ENCODE measurements at regions not wholly inside any gene's neighbourhood (a gene's known extent, or its start where the extent isn't known, plus 50 kb on each side); places are given as distances from the start of the nearest gene placed in this dataset.

DNA sequence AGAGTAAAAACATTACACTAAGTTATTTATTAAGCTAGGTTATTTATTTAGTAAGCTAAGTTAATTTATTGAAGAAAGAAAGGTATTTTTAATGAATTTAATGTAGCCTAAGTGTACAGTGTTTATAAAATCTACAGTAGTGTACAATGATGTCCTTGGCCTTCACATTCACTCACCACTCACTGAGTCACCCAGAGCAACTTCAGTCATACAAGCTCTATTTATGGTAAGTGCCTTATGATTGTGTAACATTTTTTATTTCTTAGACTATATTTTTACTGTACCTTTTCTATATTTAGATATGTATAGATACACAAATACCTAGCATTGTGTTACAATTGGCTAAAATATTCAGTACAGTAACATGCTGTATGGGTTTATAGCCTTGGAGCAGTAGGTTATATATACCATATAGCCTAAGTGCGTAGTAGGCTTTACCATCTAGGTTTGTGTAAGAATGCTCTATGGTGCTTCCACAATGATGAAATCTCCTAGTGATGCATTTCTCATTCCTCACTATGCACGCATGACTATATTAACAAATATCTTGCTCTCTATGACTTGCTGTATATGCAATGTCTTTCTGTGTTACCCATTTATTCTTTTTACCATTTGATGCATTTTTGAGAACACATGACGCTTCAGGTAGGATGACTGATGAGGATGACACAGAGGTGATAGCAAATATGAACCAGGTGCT lies 309.6 kb upstream of the ATXN7L3B start:
- H3K36me3 ChIP-seq (ENCODE audit: low read depth) = no peaks in the 10 kb centered on the region
- H3K27ac ChIP-seq (ENCODE audit: poor library complexity, severe bottlenecking) = no peak overlapping the region
- H3K27me3 ChIP-seq (ENCODE audit: insufficient read depth, poor library complexity, severe bottlenecking) = no peaks in the 10 kb centered on the region
- H3K9me3 ChIP-seq (ENCODE audit: severe bottlenecking) = no peaks in the 10 kb centered on the region
- TF ChIP-seq, protein P1, sequence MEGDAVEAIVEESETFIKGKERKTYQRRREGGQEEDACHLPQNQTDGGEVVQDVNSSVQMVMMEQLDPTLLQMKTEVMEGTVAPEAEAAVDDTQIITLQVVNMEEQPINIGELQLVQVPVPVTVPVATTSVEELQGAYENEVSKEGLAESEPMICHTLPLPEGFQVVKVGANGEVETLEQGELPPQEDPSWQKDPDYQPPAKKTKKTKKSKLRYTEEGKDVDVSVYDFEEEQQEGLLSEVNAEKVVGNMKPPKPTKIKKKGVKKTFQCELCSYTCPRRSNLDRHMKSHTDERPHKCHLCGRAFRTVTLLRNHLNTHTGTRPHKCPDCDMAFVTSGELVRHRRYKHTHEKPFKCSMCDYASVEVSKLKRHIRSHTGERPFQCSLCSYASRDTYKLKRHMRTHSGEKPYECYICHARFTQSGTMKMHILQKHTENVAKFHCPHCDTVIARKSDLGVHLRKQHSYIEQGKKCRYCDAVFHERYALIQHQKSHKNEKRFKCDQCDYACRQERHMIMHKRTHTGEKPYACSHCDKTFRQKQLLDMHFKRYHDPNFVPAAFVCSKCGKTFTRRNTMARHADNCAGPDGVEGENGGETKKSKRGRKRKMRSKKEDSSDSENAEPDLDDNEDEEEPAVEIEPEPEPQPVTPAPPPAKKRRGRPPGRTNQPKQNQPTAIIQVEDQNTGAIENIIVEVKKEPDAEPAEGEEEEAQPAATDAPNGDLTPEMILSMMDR (IDR thresholded peaks at IDR 0.05; ENCODE audit: poor library complexity, severe bottlenecking) = no peak
- H3K4me1 ChIP-seq (ENCODE audit: insufficient read depth, poor library complexity, severe bottlenecking) = peaks cover 2% of the 10 kb centered on the region
- ATAC-seq (ENCODE audit: low read depth) (no peak; the same call in 2 of the 3 replicates), DNase-seq (ENCODE audit: low spot score) (no peak)
- H3K4me3 ChIP-seq (ENCODE audit: severe bottlenecking) = no peak overlapping the region

DNA sequence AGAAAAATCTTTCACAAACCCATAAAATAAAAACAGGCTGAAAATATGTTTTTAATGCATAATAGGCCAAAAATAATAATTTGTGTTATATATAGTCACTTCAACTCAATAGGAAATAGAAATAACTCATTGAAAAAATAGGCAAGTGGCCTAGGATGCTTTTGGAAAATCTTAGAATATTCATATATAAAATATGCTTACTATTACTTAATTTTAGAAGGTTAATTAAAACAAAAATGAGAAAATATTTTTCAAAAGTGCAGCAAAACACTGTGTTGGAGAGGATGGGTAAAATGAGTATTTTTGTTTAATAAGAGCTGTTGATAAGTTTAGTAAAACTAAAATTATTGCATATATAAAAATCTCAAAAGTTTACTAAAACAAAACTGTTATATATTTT lies 308.0 kb upstream of the ATXN7L3B start:
- Histone ChIP-seq H3K9me3 (ENCODE audit: severe bottlenecking) (no peaks in the 10 kb centered on the region), H3K4me1 (ENCODE audit: insufficient read depth, poor library complexity, severe bottlenecking) (peaks cover 2% of the 10 kb centered on the region), H3K27ac (ENCODE audit: poor library complexity, severe bottlenecking) (no peak overlapping the region), H3K36me3 (ENCODE audit: low read depth) (no peaks in the 10 kb centered on the region), H3K4me3 (ENCODE audit: severe bottlenecking) (no peak overlapping the region), H3K27me3 (ENCODE audit: insufficient read depth, poor library complexity, severe bottlenecking) (no peaks in the 10 kb centered on the region)
- ATAC-seq (ENCODE audit: low read depth) = no peak
- DNase-seq (ENCODE audit: low spot score) = no peak
- TF ChIP-seq, protein P1 (IDR thresholded peaks at IDR 0.05; ENCODE audit: poor library complexity, severe bottlenecking) = no peak

DNA sequence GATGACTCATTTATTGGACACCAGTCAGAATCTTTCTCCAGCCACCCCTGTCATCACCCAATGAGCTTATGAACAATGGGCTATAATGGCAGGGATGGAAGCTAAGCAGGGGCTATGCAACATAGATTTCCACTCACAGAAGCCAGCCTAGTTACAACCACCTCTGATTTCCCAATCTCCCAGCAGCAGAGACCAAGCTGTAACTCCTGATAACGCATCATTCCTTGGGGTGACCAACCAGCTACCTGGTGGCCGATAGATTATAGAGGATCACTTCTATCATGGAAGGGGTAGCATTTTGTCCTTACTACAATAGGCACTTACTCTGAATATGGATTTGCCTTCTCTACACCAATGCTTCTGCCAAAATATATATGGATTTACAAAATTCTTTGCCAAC lies 302.3 kb upstream of the ATXN7L3B start:
- Histone ChIP-seq H3K4me3 (ENCODE audit: severe bottlenecking) (no peak overlapping the region), H3K36me3 (ENCODE audit: low read depth) (no peaks in the 10 kb centered on the region), H3K27ac (ENCODE audit: poor library complexity, severe bottlenecking) (no peak overlapping the region), H3K27me3 (ENCODE audit: insufficient read depth, poor library complexity, severe bottlenecking) (no peaks in the 10 kb centered on the region), H3K4me1 (ENCODE audit: insufficient read depth, poor library complexity, severe bottlenecking) (no peaks in the 10 kb centered on the region), H3K9me3 (ENCODE audit: severe bottlenecking) (no peaks in the 10 kb centered on the region)
- DNase-seq (ENCODE audit: low spot score) (no peak), ATAC-seq (ENCODE audit: low read depth) (no peak)
- TF ChIP-seq, protein P1 (IDR thresholded peaks at IDR 0.05; ENCODE audit: poor library complexity, severe bottlenecking) = no peak

DNA sequence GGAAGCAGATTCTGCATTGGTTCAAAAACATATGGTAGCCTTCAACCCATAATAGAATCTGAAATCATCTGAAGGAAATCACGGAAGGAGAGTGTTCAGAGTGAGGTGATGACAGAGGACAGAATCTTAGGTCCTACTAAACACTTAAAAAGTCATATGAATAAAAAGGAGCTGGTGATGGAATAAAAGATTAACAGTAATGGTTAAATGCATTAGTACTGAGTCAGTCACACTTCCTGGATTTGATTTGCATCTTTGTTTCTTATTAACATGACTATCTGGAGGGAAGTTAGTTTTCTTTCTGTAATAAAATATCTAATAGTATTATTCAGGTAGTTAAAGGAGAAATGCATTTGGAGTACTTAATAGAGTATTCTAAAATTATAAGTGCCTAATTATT lies 296.3 kb upstream of the ATXN7L3B start:
- ATAC-seq (ENCODE audit: low read depth) = no peak
- H3K9me3 ChIP-seq (ENCODE audit: severe bottlenecking) = no peaks in the 10 kb centered on the region
- DNase-seq (ENCODE audit: low spot score) = no peak
- no peak overlapping the region for H3K4me3 ChIP-seq (ENCODE audit: severe bottlenecking)
- TF ChIP-seq, protein P1 (IDR thresholded peaks at IDR 0.05; ENCODE audit: poor library complexity, severe bottlenecking) = no peak
- no peak overlapping the region for H3K27ac ChIP-seq (ENCODE audit: poor library complexity, severe bottlenecking)
- H3K4me1 ChIP-seq (ENCODE audit: insufficient read depth, poor library complexity, severe bottlenecking) = no peaks in the 10 kb centered on the region
- H3K36me3 ChIP-seq (ENCODE audit: low read depth) = no peaks in the 10 kb centered on the region
- no peaks in the 10 kb centered on the region for H3K27me3 ChIP-seq (ENCODE audit: insufficient read depth, poor library complexity, severe bottlenecking)

DNA sequence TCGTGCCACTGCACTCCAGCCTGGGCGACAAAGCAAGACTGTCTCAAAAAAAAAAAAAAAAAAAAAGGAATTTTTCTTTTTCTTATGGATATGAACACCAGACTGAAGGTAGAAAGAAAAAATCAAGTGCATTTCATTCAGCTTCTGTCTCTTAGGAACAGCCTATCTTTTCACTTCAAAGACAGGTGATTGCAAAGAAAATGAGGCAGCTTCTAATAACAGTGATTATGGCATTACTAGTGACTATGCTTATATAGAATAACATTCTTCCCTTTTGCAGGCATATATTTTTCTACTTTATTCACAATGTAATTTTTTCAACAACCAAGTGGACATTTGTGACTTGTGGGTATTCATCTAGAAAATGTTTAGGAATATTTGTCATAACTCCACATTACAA lies 295.5 kb upstream of the ATXN7L3B start:
- no peaks in the 10 kb centered on the region for H3K36me3 ChIP-seq (ENCODE audit: low read depth)
- DNase-seq (ENCODE audit: low spot score) (no peak), ATAC-seq (ENCODE audit: low read depth) (no peak)
- no peaks in the 10 kb centered on the region for H3K27me3 ChIP-seq (ENCODE audit: insufficient read depth, poor library complexity, severe bottlenecking)
- H3K4me1 ChIP-seq (ENCODE audit: insufficient read depth, poor library complexity, severe bottlenecking) = no peaks in the 10 kb centered on the region
- no peak overlapping the region for H3K4me3 ChIP-seq (ENCODE audit: severe bottlenecking)
- no peak overlapping the region for H3K27ac ChIP-seq (ENCODE audit: poor library complexity, severe bottlenecking)
- no peaks in the 10 kb centered on the region for H3K9me3 ChIP-seq (ENCODE audit: severe bottlenecking)
- TF ChIP-seq, protein P1 (IDR thresholded peaks at IDR 0.05; ENCODE audit: poor library complexity, severe bottlenecking) = no peak

Data from RWPE2 (cell line).